ENCODE measurements at regions not wholly inside any gene's neighbourhood (a gene's known extent, or its start where the extent isn't known, plus 50 kb on each side); places are given as distances from the start of the nearest gene placed in this dataset.

DNA sequence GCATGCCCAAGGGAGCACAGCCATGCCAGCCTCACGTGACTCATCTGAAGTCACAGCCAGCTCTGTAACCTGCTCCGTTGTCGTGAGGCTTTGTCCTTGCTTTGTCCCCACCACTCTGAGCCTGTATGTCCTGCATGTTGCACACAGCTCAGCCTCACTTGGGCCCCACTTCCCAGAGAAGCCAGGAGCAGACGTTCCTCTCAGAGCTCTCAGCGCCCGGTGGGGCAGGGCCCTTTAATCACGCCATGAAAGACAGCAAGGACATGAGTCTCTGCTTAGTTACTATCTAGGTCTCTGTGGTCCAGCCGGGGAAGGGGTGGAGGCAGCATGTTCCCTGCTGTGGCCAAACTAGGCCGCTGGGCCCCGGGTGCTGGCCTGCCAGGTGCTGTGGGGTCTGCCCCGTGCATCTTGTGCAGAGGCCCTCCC is 127.4 kb upstream of the FAM20C start:
- TF ChIP-seq CTCF (IDR thresholded peaks at IDR 0.05) = no peak
- no peak for TF ChIP-seq POLR2A (IDR thresholded peaks at IDR 0.05)
- no peak for TF ChIP-seq POLR2AphosphoS5 (IDR thresholded peaks at IDR 0.05)
- TF ChIP-seq EP300 (IDR thresholded peaks at IDR 0.05) = no peak
